H1 (cell line): ENCODE measurements at regions not wholly inside any gene's neighbourhood (a gene's known extent, or its start where the extent isn't known, plus 50 kb on each side); places are given as distances from the start of the nearest gene placed in this dataset.

Source experiments
- MAFK ChIP-seq: IDR thresholded peaks from 2 replicates; pipeline ENCODE4 v1.6.1; 2012; ENCODE audit warnings: low read depth, mild to moderate bottlenecking, improper control_type of control experiment, low read length
- POLR2AphosphoS5 ChIP-seq: IDR thresholded peaks from 2 replicates; pipeline ENCODE4 v1.6.1; 2011; ENCODE audit warnings: low read depth, low read length
- YY1 ChIP-seq: IDR thresholded peaks from 2 replicates; pipeline ENCODE4 v1.6.1; 2011; ENCODE audit warnings: low read depth, mild to moderate bottlenecking, low read length

- TF ChIP-seq POLR2AphosphoS5 (no peak), MAFK (no peak), YY1 (no peak)
Observed at GRCh38 chr4:136198358-136198757, 1333.9 kb downstream of the PCDH18 start.
